Adipocyte (in vitro differentiated cells): ENCODE measurements at regions not wholly inside any gene's neighbourhood (a gene's known extent, or its start where the extent isn't known, plus 50 kb on each side); places are given as distances from the start of the nearest gene placed in this dataset.
"Not testable (repeated sequence)": the region's sequence is repeated elsewhere in the genome, so short reads cannot be mapped to it uniquely, and the experiment has no call there.

ENCODE experiments used
- DNase-seq: peaks from one replicate; pipeline ENCODE4 v3.0.0-alpha.2; 2015; ENCODE audit warnings: low read depth
- H3K27me3 ChIP-seq: replicated peaks from 2 replicates; pipeline ENCODE4 v1.7.0; 2013; ENCODE audit warnings: mild to moderate bottlenecking, low read length, moderate library complexity; ENCODE audit not compliant: control insufficient read depth, insufficient read depth
- H3K36me3 ChIP-seq: 2 replicates; pipeline ENCODE4 v1.7.0; 2013; ENCODE audit warnings: low read length, mild to moderate bottlenecking, moderate library complexity; ENCODE audit not compliant: control insufficient read depth, insufficient read depth, severe bottlenecking
- H3K4me1 ChIP-seq: 2 replicates; pipeline ENCODE4 v1.7.0; 2013; ENCODE audit warnings: mild to moderate bottlenecking, low read length, moderate library complexity; ENCODE audit not compliant: control insufficient read depth, insufficient read depth
- H3K4me3 ChIP-seq: 2 replicates; pipeline ENCODE4 v1.7.0; 2013; ENCODE audit warnings: mild to moderate bottlenecking, low read length, moderate library complexity
- H3K9ac ChIP-seq: 2 replicates; pipeline ENCODE4 v1.7.0; 2013; ENCODE audit warnings: mild to moderate bottlenecking, low read length, moderate library complexity
- H3K9me3 ChIP-seq: 2 replicates; pipeline ENCODE4 v1.7.0; 2013; ENCODE audit warnings: mild to moderate bottlenecking, low read length, moderate library complexity; ENCODE audit not compliant: control insufficient read depth

GRCh38 chr1:224815647-224816046 lies 113.8 kb upstream of the DNAH14 start:
- Histone ChIP-seq H3K9me3 (peaks cover 2% of the 10 kb centered on the region), H3K9ac (no peak overlapping the region), H3K36me3 (no peaks in the 10 kb centered on the region), H3K4me3 (no peak overlapping the region), H3K4me1 (no peaks in the 10 kb centered on the region), H3K27me3 (peaks cover 11% of the 10 kb centered on the region)
- no peak for DNase-seq

- no peak overlapping the region for H3K4me3 ChIP-seq
- no peak overlapping the region for H3K9ac ChIP-seq
- no peaks in the 10 kb centered on the region for H3K36me3 ChIP-seq
- no peaks in the 10 kb centered on the region for H3K4me1 ChIP-seq
- H3K27me3 ChIP-seq, result peaks cover 11% of the 10 kb centered on the region
- H3K9me3 ChIP-seq, result peaks cover 3% of the 10 kb centered on the region
- no peak for DNase-seq
Measured at GRCh38 chr1:224816062-224816461, 113.4 kb upstream of the DNAH14 start.

GRCh38 chr1:224817382-224817781 lies 112.1 kb upstream of the DNAH14 start:
- no peaks in the 10 kb centered on the region for H3K4me1 ChIP-seq
- H3K9me3 ChIP-seq, result peaks cover 7% of the 10 kb centered on the region
- no peaks in the 10 kb centered on the region for H3K36me3 ChIP-seq
- no peak overlapping the region for H3K9ac ChIP-seq
- peaks cover 11% of the 10 kb centered on the region for H3K27me3 ChIP-seq
- no peak overlapping the region for H3K4me3 ChIP-seq
- DNase-seq, result no peak

GRCh38 chr1:224819861-224820260 lies 109.6 kb upstream of the DNAH14 start:
- DNase-seq, result no peak
- no peak overlapping the region for H3K4me3 ChIP-seq
- H3K36me3 ChIP-seq, result no peaks in the 10 kb centered on the region
- H3K4me1 ChIP-seq, result no peaks in the 10 kb centered on the region
- H3K27me3 ChIP-seq, result peaks cover 11% of the 10 kb centered on the region
- H3K9me3 ChIP-seq, result peaks cover 11% of the 10 kb centered on the region
- no peak overlapping the region for H3K9ac ChIP-seq

GRCh38 chr1:224820341-224820740 lies 109.1 kb upstream of the DNAH14 start:
- no peak overlapping the region for H3K9ac ChIP-seq
- no peak overlapping the region for H3K4me3 ChIP-seq
- H3K9me3 ChIP-seq, result peaks cover 15% of the 10 kb centered on the region
- DNase-seq, result no peak
- no peaks in the 10 kb centered on the region for H3K36me3 ChIP-seq
- peaks cover 11% of the 10 kb centered on the region for H3K27me3 ChIP-seq
- H3K4me1 ChIP-seq, result no peaks in the 10 kb centered on the region

- H3K27me3 ChIP-seq, result peaks cover 11% of the 10 kb centered on the region
- H3K36me3 ChIP-seq, DNase-seq, H3K4me3 ChIP-seq, H3K4me1 ChIP-seq, H3K9ac ChIP-seq: not testable (repeated sequence)
- H3K9me3 ChIP-seq, result peaks cover 17% of the 10 kb centered on the region
Measured at GRCh38 chr1:224821751-224822150, 107.7 kb upstream of the DNAH14 start.

- Histone ChIP-seq H3K9me3 (peaks cover 17% of the 10 kb centered on the region), H3K9ac (no peak overlapping the region), H3K4me3 (no peak overlapping the region), H3K4me1 (peaks cover 10% of the 10 kb centered on the region), H3K27me3 (no peaks in the 10 kb centered on the region), H3K36me3 (no peaks in the 10 kb centered on the region)
- DNase-seq, result no peak
Measured at GRCh38 chr1:224825525-224826000, 103.9 kb upstream of the DNAH14 start.

- Histone ChIP-seq H3K36me3 (no peaks in the 10 kb centered on the region), H3K9ac (no peak overlapping the region), H3K4me3 (no peak overlapping the region), H3K9me3 (peaks cover 25% of the 10 kb centered on the region), H3K4me1 (peaks cover 26% of the 10 kb centered on the region), H3K27me3 (no peaks in the 10 kb centered on the region)
- DNase-seq, result peak; percentile 46
Measured at GRCh38 chr1:224828691-224829090, 100.8 kb upstream of the DNAH14 start.

- no peak for DNase-seq
- Histone ChIP-seq H3K27me3 (no peaks in the 10 kb centered on the region), H3K36me3 (no peaks in the 10 kb centered on the region), H3K4me3 (peak overlapping the region; percentile 39), H3K9ac (peak overlapping the region; percentile 50), H3K9me3 (peaks cover 15% of the 10 kb centered on the region), H3K4me1 (peaks cover 26% of the 10 kb centered on the region)
Measured at GRCh38 chr1:224831501-224831900, 98.0 kb upstream of the DNAH14 start.

- DNase-seq, H3K27me3 ChIP-seq, H3K9ac ChIP-seq, H3K9me3 ChIP-seq, H3K36me3 ChIP-seq, H3K4me3 ChIP-seq, H3K4me1 ChIP-seq: not testable (repeated sequence)
Measured at GRCh38 chr1:224839648-224840300, 89.7 kb upstream of the DNAH14 start.

- DNase-seq, result not testable (repeated sequence)
Measured at GRCh38 chr1:224841803-224842202, 87.7 kb upstream of the DNAH14 start.

More at GRCh38 chr1:224841803-224842202, 87.7 kb upstream of the DNAH14 start:
- not testable (repeated sequence) for H3K36me3 ChIP-seq, H3K9me3 ChIP-seq, H3K4me3 ChIP-seq, H3K27me3 ChIP-seq, H3K4me1 ChIP-seq, H3K9ac ChIP-seq
